LNCaP clone FGC (cell line): ENCODE measurements at regions not wholly inside any gene's neighbourhood (a gene's known extent, or its start where the extent isn't known, plus 50 kb on each side); places are given as distances from the start of the nearest gene placed in this dataset.

Source experiments
- DNase-seq: peaks from one replicate; pipeline ENCODE4 v3.0.0-alpha.2; 2011; ENCODE audit warnings: low read depth
- H3K4me3 ChIP-seq: 2 replicates; pipeline ENCODE4 v1.5.1; 2011; ENCODE audit warnings: mild to moderate bottlenecking, low read depth, low read length, control low read depth
- TF ChIP-seq, protein P1 (sequence below): IDR thresholded peaks from 2 replicates; pipeline ENCODE4 v1.5.1; 2012; ENCODE audit warnings: mild to moderate bottlenecking; ENCODE audit not compliant: control insufficient read depth, insufficient read depth; ENCODE audit errors: extremely low read depth

DNA sequence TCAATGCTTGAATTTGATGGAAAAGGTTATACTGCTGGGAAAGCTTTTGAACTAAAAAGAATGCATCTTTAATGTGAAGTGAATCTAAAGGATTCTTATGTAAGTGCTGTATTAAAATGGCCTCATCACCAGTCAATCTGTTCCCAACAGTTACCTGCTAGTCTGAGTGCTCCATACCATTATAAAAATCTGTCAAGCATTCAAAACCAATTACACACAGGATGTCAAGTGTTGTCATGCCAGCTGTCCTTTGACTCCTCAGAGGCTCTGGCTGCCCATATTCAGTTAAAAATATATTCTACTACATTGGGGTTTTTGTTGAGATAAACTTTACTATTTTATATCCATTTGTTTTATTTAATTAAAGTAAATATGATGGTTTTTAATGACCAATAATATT is 1587.7 kb downstream of the AMY1C start:
- no peak for DNase-seq
- no peak overlapping the region for H3K4me3 ChIP-seq
- TF ChIP-seq, protein P1, sequence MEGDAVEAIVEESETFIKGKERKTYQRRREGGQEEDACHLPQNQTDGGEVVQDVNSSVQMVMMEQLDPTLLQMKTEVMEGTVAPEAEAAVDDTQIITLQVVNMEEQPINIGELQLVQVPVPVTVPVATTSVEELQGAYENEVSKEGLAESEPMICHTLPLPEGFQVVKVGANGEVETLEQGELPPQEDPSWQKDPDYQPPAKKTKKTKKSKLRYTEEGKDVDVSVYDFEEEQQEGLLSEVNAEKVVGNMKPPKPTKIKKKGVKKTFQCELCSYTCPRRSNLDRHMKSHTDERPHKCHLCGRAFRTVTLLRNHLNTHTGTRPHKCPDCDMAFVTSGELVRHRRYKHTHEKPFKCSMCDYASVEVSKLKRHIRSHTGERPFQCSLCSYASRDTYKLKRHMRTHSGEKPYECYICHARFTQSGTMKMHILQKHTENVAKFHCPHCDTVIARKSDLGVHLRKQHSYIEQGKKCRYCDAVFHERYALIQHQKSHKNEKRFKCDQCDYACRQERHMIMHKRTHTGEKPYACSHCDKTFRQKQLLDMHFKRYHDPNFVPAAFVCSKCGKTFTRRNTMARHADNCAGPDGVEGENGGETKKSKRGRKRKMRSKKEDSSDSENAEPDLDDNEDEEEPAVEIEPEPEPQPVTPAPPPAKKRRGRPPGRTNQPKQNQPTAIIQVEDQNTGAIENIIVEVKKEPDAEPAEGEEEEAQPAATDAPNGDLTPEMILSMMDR: no peak

DNA sequence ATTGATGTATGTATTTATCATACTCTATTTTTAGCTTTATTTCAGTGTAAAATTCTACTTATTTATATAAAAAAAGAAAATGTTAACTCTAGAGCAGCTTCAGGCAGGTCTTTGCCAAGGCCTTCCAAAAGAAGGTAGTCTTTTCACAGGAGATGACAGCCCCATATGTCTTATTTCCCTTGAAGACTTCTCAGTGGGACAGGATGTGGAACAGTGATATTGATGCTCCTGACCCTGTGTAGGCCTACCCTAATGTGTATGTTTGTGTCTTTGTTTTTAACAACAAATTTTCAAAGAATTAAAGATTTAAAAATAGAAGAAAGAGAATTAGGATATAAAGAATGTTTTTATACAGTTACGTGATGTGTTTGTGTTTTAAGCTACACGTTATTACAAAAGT is 1593.6 kb downstream of the AMY1C start:
- TF ChIP-seq, protein P1: no peak
- H3K4me3 ChIP-seq: no peak overlapping the region
- DNase-seq: no peak

DNA sequence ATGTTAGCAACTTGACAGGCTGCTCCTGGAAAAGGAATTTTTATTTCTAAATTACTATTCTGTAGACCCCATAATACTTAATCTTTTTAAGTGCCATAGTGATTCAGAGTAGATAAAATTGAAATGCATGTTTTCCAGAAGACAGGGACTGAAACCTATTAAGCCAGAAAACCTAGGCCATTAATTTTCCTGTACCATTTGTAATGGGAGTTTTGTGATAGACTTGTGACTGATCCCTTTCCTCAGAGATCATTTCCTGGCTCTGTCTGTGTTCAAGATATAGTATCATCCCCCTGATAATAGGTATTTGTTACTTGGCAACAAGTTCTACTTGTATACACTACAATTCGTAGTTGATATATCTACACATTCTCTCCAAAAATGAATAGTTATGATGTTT is 1609.8 kb downstream of the AMY1C start:
- no peak overlapping the region for H3K4me3 ChIP-seq
- TF ChIP-seq, protein P1: no peak
- no peak for DNase-seq

DNA sequence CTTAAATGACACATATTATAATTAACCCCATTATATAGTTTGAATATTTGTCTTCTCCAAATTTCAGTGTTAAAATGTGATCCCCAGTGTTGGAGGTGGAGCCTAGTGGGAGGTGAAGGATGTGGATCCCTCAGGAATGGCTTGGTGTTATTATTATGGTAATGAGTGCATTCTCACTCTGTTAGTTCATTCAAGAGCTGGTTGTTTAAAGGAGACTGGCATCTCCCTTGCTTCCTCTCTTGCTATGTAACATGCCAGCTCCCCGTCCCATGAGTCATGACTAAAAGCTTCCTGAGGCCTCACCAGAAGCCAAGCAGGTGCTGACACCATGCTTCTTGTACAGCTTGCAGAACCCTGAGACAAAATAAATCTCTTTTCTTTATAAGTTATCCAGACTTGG is 1612.7 kb downstream of the AMY1C start:
- DNase-seq: no peak
- no peak overlapping the region for H3K4me3 ChIP-seq
- TF ChIP-seq, protein P1: no peak

DNA sequence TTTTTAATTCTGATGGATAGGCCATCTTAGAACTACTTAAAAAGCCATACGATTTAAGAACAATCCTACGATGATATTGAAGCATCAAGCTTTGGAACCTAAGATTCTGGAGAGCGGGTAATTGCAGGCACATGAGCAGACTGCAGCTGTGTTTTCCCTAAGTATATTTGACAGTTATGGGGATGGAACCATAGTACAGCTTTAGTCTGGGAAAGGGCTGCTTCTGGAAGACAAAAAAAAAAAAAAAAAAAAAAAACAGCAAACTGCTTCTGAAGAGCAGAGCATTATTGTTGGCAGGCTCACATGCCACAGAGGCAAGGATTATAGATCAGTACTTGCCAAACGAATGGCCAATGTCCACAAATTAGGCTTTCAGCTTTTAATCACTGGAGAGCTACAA is 1618.7 kb downstream of the AMY1C start:
- DNase-seq: no peak
- TF ChIP-seq, protein P1: no peak
- H3K4me3 ChIP-seq: no peak overlapping the region

DNA sequence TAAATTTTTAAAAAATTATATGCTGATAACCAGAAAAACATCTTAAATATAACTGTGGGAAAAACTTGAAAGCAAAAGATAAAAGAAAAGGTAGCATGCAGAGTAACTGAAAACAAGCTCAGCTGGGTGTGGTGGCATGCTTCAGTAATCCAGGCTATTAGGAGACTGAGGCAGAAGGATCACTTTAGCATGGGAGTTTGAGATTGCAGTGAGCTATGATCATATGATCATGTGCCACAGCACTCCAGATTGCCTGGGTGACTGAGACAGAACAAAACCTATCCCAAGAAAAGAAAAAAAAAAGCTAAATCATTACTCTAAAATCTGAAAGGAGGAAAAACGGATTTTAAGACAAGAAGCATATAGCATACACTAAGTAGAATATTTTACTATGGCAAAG is 1624.0 kb downstream of the AMY1C start:
- DNase-seq: no peak
- H3K4me3 ChIP-seq: no peak overlapping the region
- TF ChIP-seq, protein P1: no peak

DNA sequence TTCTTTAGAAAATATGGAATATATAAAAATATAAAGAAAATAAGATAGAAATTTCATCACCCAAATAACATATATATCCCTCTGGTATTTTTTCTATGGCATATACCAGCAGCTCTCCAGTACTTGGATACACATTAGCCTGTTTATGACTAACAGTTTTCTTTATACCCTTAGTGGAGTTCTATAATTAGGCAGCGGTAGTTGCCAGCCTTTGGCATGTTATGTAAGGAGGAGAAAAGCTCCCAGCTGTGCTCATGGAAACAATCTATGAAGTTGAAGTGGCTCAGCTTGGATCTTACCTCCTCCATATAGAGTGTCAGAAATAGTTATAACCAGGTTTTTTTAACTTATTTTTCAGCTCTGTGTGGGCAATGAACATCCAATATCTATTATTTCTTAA is 1636.8 kb downstream of the AMY1C start:
- no peak overlapping the region for H3K4me3 ChIP-seq
- TF ChIP-seq, protein P1: no peak
- no peak for DNase-seq
